Upper lobe of left lung (tissue), 6 donors: ENCODE measurements at regions not wholly inside any gene's neighbourhood (a gene's known extent, or its start where the extent isn't known, plus 50 kb on each side); places are given as distances from the start of the nearest gene placed in this dataset.

ENCODE experiments used
- ATAC-seq, 2 donors: fragments of 200-7000 bp; cut with Tn5 transposase; one replicate each; pipeline ENCODE4 v1.9.1; 2022; ENCODE audit warnings: mild to moderate bottlenecking in 2 of 2, moderate library complexity in 2 of 2; ENCODE audit not compliant: low FRiP score in 2 of 2
- DNase-seq, 2 donors: peaks; one replicate each; pipeline ENCODE4 v3.0.0-alpha.2; 2019 to 2020
- H3K27ac ChIP-seq, 4 donors: fragments of 200-600 bp; sonication (generic); one replicate each; pipeline ENCODE4 v1.5.1; 2016 to 2019
- H3K27me3 ChIP-seq, 4 donors: fragments of 200-600 bp; sonication (generic); one replicate each; pipeline ENCODE4 v1.5.1; 2017 to 2019
- H3K36me3 ChIP-seq, 4 donors: fragments of 200-600 bp; sonication (generic); one replicate each; pipeline ENCODE4 v1.5.1; 2016 to 2019
- H3K4me1 ChIP-seq, 4 donors: fragments of 200-600 bp; sonication (generic); one replicate each; pipeline ENCODE4 v1.5.1; 2018 to 2019
- H3K4me3 ChIP-seq, 4 donors: fragments of 200-600 bp; sonication (generic); one replicate each; pipeline ENCODE4 v1.5.1; 2017 to 2019; ENCODE audit warnings: mild to moderate bottlenecking in 2 of 4, moderate library complexity in 1 of 4
- H3K9me3 ChIP-seq, 4 donors: fragments of 200-600 bp; sonication (generic); one replicate each; pipeline ENCODE4 v1.5.1; 2018 to 2019
- EP300 ChIP-seq, 4 donors: sonication (generic); formaldehyde crosslinking; IDR thresholded peaks; one replicate each; pipeline ENCODE4 v1.5.1; 2017; ENCODE audit warnings: antibody characterized with exemption in 4 of 4, control low read depth in 2 of 4
- POLR2A ChIP-seq, 4 donors: fragments of 450-650 bp; IDR thresholded peaks; one replicate each; pipeline ENCODE4 v1.5.1; 2016 to 2017; ENCODE audit warnings: antibody characterized with exemption in 4 of 4, mild to moderate bottlenecking in 2 of 4
- POLR2AphosphoS5 ChIP-seq, 2 donors: sonication (generic); formaldehyde crosslinking; IDR thresholded peaks; one replicate each; pipeline ENCODE4 v1.5.1; 2017; ENCODE audit warnings: antibody characterized with exemption in 2 of 2
- WGBS, 2 donors: methylation state at CpG; one replicate each; pipeline ENCODE4 v1.1.5; 2017 to 2018; 5-methylcytosine and 5-hydroxymethylcytosine counted together
- TF ChIP-seq, protein P1 (sequence below), 6 experiments: fragments of 450-650 bp in 4 of 6; fragments of 200-600 bp in 2 of 6; sonication (generic) in 2 of 6; IDR thresholded peaks; one replicate each; pipeline ENCODE4 v1.5.1; 2016 to 2019; ENCODE audit warnings: antibody characterized with exemption in 6 of 6
- donor health status: DM: no; HTN: no; CAD: no; lungs with moderate emphysema.
- donor health status: DM: no; HTN: yes; CAD: no; lungs with severe emphysema.

DNA sequence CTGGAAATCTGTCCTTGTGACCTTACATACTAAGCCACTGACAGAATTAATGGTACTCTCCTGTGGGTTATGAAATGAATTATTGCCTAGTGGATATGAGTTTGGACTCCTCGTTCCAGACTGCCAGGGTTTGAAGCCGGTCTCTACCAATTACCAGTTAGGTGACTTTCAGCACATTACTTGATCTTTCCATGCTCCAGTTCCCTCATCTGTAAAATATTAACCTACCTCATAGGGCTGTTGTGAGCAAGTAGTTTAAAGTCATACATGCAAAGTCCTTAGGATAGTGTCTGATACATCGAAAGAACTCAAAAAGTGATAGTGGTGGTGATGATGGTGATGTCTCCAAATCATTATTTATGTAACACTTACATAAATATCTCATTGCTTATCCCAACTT lies 373.5 kb upstream of the ARX start:
- WGBS, 2 donors, result 76 to 89% methylated on average over 3 of the region's 3 CpGs
- Histone ChIP-seq H3K27me3 (no peaks in the 10 kb centered on the region), H3K4me1 (no peaks in the 10 kb centered on the region), H3K4me3 (no peak overlapping the region), H3K9me3 (peaks cover 0 to 9% (median 2%) of the 10 kb centered on the region in 4 donors), H3K27ac (no peak overlapping the region), H3K36me3 (no peaks in the 10 kb centered on the region)
- TF ChIP-seq EP300 (IDR thresholded peaks at IDR 0.05) (no peak), POLR2A (IDR thresholded peaks at IDR 0.05) (no peak), POLR2AphosphoS5 (IDR thresholded peaks at IDR 0.05) (no peak)
- TF ChIP-seq, protein P1, sequence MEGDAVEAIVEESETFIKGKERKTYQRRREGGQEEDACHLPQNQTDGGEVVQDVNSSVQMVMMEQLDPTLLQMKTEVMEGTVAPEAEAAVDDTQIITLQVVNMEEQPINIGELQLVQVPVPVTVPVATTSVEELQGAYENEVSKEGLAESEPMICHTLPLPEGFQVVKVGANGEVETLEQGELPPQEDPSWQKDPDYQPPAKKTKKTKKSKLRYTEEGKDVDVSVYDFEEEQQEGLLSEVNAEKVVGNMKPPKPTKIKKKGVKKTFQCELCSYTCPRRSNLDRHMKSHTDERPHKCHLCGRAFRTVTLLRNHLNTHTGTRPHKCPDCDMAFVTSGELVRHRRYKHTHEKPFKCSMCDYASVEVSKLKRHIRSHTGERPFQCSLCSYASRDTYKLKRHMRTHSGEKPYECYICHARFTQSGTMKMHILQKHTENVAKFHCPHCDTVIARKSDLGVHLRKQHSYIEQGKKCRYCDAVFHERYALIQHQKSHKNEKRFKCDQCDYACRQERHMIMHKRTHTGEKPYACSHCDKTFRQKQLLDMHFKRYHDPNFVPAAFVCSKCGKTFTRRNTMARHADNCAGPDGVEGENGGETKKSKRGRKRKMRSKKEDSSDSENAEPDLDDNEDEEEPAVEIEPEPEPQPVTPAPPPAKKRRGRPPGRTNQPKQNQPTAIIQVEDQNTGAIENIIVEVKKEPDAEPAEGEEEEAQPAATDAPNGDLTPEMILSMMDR (IDR thresholded peaks at IDR 0.05), result no peak
- no peak for ATAC-seq
- no peak for DNase-seq

- no peaks in the 10 kb centered on the region for H3K36me3 ChIP-seq
- WGBS, 2 donors, result 64 to 73% methylated on average over 3 of the region's 3 CpGs
- TF ChIP-seq POLR2AphosphoS5 (IDR thresholded peaks at IDR 0.05) (no peak), POLR2A (IDR thresholded peaks at IDR 0.05) (no peak)
- TF ChIP-seq, protein P1 (IDR thresholded peaks at IDR 0.05), result no peak
- ATAC-seq (no peak), DNase-seq (no peak)
- no peak overlapping the region for H3K4me3 ChIP-seq
- no peaks in the 10 kb centered on the region for H3K27me3 ChIP-seq
- no peak overlapping the region for H3K27ac ChIP-seq
- no peaks in the 10 kb centered on the region for H3K4me1 ChIP-seq
- H3K9me3 ChIP-seq, result no peaks in the 10 kb centered on the region
Measured at GRCh38 chrX:25383196-25383595, 367.4 kb upstream of the ARX start.

DNA sequence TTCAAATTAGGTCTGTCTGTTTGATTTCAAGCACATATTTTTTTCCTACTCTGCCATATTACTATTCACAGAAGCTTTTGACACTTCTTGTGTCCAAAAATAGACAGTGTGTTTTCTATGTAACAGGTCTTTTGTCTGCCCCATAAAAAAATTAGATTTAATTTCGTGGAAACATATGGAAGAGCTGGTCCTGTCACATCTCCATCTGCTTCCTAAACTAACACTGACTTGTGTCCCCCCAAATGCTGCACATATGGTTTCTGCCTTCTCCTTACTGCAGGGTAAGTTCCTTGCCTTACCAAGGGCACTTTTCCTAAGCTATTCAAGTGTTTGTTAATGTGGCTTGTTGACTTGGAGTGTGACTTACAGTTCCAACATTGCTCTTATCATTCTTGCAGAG lies 340.7 kb upstream of the ARX start:
- TF ChIP-seq POLR2A (IDR thresholded peaks at IDR 0.05) (no peak), EP300 (IDR thresholded peaks at IDR 0.05) (no peak), POLR2AphosphoS5 (IDR thresholded peaks at IDR 0.05) (no peak)
- TF ChIP-seq, protein P1 (IDR thresholded peaks at IDR 0.05), result no peak
- H3K27me3 ChIP-seq, result no peaks in the 10 kb centered on the region
- H3K4me3 ChIP-seq, result no peak overlapping the region
- ATAC-seq, result no peak
- peaks cover 0 to 5% (median 0%) of the 10 kb centered on the region in 4 donors for H3K9me3 ChIP-seq
- no peak overlapping the region for H3K27ac ChIP-seq
- no peak for DNase-seq
- no peaks in the 10 kb centered on the region for H3K4me1 ChIP-seq
- no peaks in the 10 kb centered on the region for H3K36me3 ChIP-seq
- 5 to 39% methylated on average over 1 of the region's 1 CpG for WGBS, 2 donors

DNA sequence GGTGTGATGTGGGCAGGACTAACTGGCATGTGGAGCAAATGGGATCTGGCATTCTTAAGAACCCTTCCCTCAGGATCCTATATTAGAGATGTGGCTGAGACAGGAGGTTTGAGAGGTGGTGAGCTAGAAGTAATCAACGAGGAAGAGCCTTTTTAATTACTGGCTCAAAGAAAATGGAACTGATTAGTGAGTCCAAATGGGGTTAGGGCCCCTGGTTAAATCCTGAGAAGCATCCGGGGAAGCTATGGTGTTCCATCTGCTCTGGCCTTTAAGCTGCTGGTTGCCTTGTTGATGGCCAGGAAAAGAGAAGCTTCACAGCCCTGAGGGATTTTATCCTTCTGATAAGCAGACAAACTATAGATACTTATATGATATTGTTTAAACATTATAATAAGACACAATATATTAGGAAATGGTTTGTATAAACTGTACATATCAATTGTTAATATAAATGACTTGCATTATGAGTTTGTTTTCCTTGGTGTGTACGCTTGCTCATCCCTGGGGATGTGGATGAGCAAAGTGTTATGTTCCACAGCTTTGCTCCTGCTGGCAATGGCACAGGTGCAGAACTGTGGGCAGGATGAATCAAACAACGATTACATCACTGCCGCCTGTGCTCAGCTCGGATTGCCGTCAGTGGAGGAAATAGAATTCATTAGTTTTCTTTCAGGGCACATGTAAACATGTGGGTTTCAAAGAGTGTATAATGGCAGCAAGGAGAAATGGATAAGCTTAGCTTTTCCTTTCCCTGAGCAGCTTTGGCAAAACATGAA lies 328.6 kb upstream of the ARX start:
- TF ChIP-seq POLR2A (IDR thresholded peaks at IDR 0.05) (no peak), EP300 (IDR thresholded peaks at IDR 0.05) (no peak), POLR2AphosphoS5 (IDR thresholded peaks at IDR 0.05) (no peak)
- TF ChIP-seq, protein P1 (IDR thresholded peaks at IDR 0.05), result no peak
- no peak for DNase-seq
- WGBS, 2 donors, result 50 to 52% methylated on average over 7 of the region's 7 CpGs

DNA sequence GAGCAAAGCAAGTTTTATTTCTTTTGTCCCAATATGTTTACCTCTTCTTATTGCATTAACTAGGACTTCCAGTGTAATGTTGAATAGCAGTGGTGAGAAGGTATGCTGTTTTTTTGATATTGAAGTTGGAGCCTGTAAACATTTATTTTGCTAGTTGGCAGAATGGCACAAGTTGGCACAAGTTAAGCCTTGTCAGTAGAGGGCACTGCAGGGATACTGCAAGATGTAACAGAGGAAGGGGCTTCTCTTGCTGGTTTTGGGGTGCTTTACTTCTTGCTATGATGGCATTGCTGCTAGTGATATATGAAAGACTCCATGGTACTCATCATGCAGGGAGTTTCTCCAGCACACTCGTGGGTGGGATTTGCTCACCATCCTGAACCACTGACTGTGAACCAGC lies 327.3 kb upstream of the ARX start:
- ATAC-seq, result no peak
- Histone ChIP-seq H3K36me3 (no peaks in the 10 kb centered on the region), H3K4me1 (no peaks in the 10 kb centered on the region), H3K4me3 (no peak overlapping the region), H3K9me3 (no peaks in the 10 kb centered on the region), H3K27ac (no peak overlapping the region), H3K27me3 (no peaks in the 10 kb centered on the region)
- 39 to 80% methylated on average over 1 of the region's 1 CpG for WGBS, 2 donors
- DNase-seq, result no peak
- no peak for TF ChIP-seq POLR2AphosphoS5 (IDR thresholded peaks at IDR 0.05)
- TF ChIP-seq, protein P1 (IDR thresholded peaks at IDR 0.05), result no peak
- TF ChIP-seq EP300 (IDR thresholded peaks at IDR 0.05), result no peak
- no peak for TF ChIP-seq POLR2A (IDR thresholded peaks at IDR 0.05)

More for the DNA sequence above, 328.6 kb upstream of the ARX start:
- Histone ChIP-seq H3K4me3 (no peak overlapping the region), H3K36me3 (no peaks in the 10 kb centered on the region), H3K27ac (no peak overlapping the region), H3K4me1 (no peaks in the 10 kb centered on the region), H3K9me3 (no peaks in the 10 kb centered on the region), H3K27me3 (no peaks in the 10 kb centered on the region)
- no peak for ATAC-seq
